Ascending aorta (tissue), 2 donors: ENCODE measurements at regions not wholly inside any gene's neighbourhood (a gene's known extent, or its start where the extent isn't known, plus 50 kb on each side); places are given as distances from the start of the nearest gene placed in this dataset.
"Not testable (repeated sequence)": the region's sequence is repeated elsewhere in the genome, so short reads cannot be mapped to it uniquely, and the experiment has no call there.

Source experiments
- DNase-seq, 2 donors: peaks; one replicate each; pipeline ENCODE4 v3.0.0-alpha.2; 2019; ENCODE audit warnings: low spot score in 2 of 2
- H3K27ac ChIP-seq, 2 donors: fragments of 200-600 bp; sonication (generic); one replicate each; pipeline ENCODE4 v1.5.1; 2016 to 2017; ENCODE audit warnings: mild to moderate bottlenecking in 1 of 2
- H3K27me3 ChIP-seq: fragments of 200-600 bp; sonication (generic); one replicate; pipeline ENCODE4 v1.5.1; 2017
- H3K36me3 ChIP-seq, 2 donors: fragments of 200-600 bp; sonication (generic); one replicate each; pipeline ENCODE4 v1.5.1; 2016
- H3K4me1 ChIP-seq, 2 donors: fragments of 200-600 bp; sonication (generic); one replicate each; pipeline ENCODE4 v1.5.1; 2016 to 2017; ENCODE audit warnings: mild to moderate bottlenecking in 1 of 2
- H3K4me3 ChIP-seq, 2 donors: fragments of 200-600 bp; sonication (generic); one replicate each; pipeline ENCODE4 v1.5.1; 2016 to 2017; ENCODE audit warnings: mild to moderate bottlenecking in 1 of 2
- H3K9me3 ChIP-seq, 2 donors: fragments of 200-600 bp; sonication (generic); one replicate each; pipeline ENCODE4 v1.5.1; 2016
- CTCF ChIP-seq, 3 experiments: fragments of 200-600 bp in 2 of 3; fragments of 450-650 bp in 1 of 3; sonication (generic) in 2 of 3; IDR thresholded peaks; one replicate each; pipeline ENCODE4 v1.5.1; 2016 to 2019; ENCODE audit warnings: antibody characterized with exemption in 3 of 3, mild to moderate bottlenecking in 1 of 3, moderate library complexity in 1 of 3
- intact Hi-C: fragments of 100-400 bp; cut with DNase I; formaldehyde crosslinking; loops from one replicate; pipeline ENCODE4 v1.15.1; 2023

GRCh38 chrX:98296129-98296528, 1412.4 kb downstream of the RPA4 start:
- no peak for DNase-seq
- no peaks in the 10 kb centered on the region for H3K36me3 ChIP-seq
- no peak overlapping the region for H3K4me3 ChIP-seq
- intact Hi-C loops, result no loop called here
- no peaks in the 10 kb centered on the region for H3K27me3 ChIP-seq
- no peaks in the 10 kb centered on the region for H3K4me1 ChIP-seq
- H3K27ac ChIP-seq, result no peak overlapping the region
- no peak for TF ChIP-seq CTCF (IDR thresholded peaks at IDR 0.05)
- H3K9me3 ChIP-seq, result peaks cover 0 to 3% of the 10 kb centered on the region in 2 donors

- intact Hi-C loops, result no loop called here
- Histone ChIP-seq H3K27me3 (no peaks in the 10 kb centered on the region), H3K4me3 (no peak overlapping the region), H3K27ac (no peak overlapping the region), H3K36me3 (no peaks in the 10 kb centered on the region), H3K4me1 (no peaks in the 10 kb centered on the region), H3K9me3 (peaks cover 0 to 3% of the 10 kb centered on the region in 2 donors)
- TF ChIP-seq CTCF (IDR thresholded peaks at IDR 0.05), result no peak
- no peak for DNase-seq
Observed at GRCh38 chrX:98299785-98300184, 1416.1 kb downstream of the RPA4 start.

- H3K4me1 ChIP-seq, H3K9me3 ChIP-seq, H3K27ac ChIP-seq, H3K4me3 ChIP-seq, DNase-seq, H3K27me3 ChIP-seq, intact Hi-C loops, H3K36me3 ChIP-seq: not testable (repeated sequence)
Observed at GRCh38 chrX:98300536-98300935, 1416.8 kb downstream of the RPA4 start.

GRCh38 chrX:98331407-98331806, 1447.7 kb downstream of the RPA4 start:
- TF ChIP-seq CTCF (IDR thresholded peaks at IDR 0.05), result no peak
- Histone ChIP-seq H3K36me3 (no peaks in the 10 kb centered on the region), H3K4me3 (no peak overlapping the region), H3K27ac (no peak overlapping the region), H3K9me3 (no peaks in the 10 kb centered on the region), H3K4me1 (no peaks in the 10 kb centered on the region), H3K27me3 (no peaks in the 10 kb centered on the region)
- intact Hi-C loops, result no loop called here
- no peak for DNase-seq

GRCh38 chrX:98338544-98338943, 1454.8 kb downstream of the RPA4 start:
- Histone ChIP-seq H3K4me1 (no peaks in the 10 kb centered on the region), H3K4me3 (no peak overlapping the region), H3K27ac (no peak overlapping the region), H3K9me3 (peaks cover 7% of the 10 kb centered on the region in 2 donors), H3K27me3 (no peaks in the 10 kb centered on the region), H3K36me3 (no peaks in the 10 kb centered on the region)
- DNase-seq, result no peak
- no peak for TF ChIP-seq CTCF (IDR thresholded peaks at IDR 0.05)
- intact Hi-C loops, result no loop called here

GRCh38 chrX:98350940-98351339, 1467.2 kb downstream of the RPA4 start:
- Histone ChIP-seq H3K9me3 (no peaks in the 10 kb centered on the region), H3K27me3 (no peaks in the 10 kb centered on the region), H3K27ac (no peak overlapping the region), H3K36me3 (no peaks in the 10 kb centered on the region), H3K4me3 (no peak overlapping the region), H3K4me1 (no peaks in the 10 kb centered on the region)
- intact Hi-C loops, result no loop called here
- DNase-seq, result no peak
- TF ChIP-seq CTCF (IDR thresholded peaks at IDR 0.05), result no peak
